ENCODE measurements at regions not wholly inside any gene's neighbourhood (a gene's known extent, or its start where the extent isn't known, plus 50 kb on each side); places are given as distances from the start of the nearest gene placed in this dataset.

- no peak overlapping the region for H2BK20ac ChIP-seq (ENCODE audit: low read depth, low read length)
- H3K9me3 ChIP-seq (ENCODE audit: control insufficient read depth, insufficient read depth, low read length) = no peaks in the 10 kb centered on the region; the same call in 1 of the 2 replicates
- no peaks in the 10 kb centered on the region for H3K36me3 ChIP-seq (ENCODE audit: control insufficient read depth, insufficient read depth, low read length)
- no peak overlapping the region for H2BK5ac ChIP-seq (ENCODE audit: low read depth, low read length, poor library complexity, severe bottlenecking)
- H3K23ac ChIP-seq (ENCODE audit: low read depth, low read length) = no peak overlapping the region
- in situ Hi-C loops (cut with MboI; ENCODE audit: low sequenced_read_pairs) = no loop called here
- no peaks in the 10 kb centered on the region for H4K20me1 ChIP-seq (ENCODE audit: insufficient read depth, low read length)
- BruUV-seq (replicated peaks) = no TSS peak
- H3K56ac ChIP-seq (ENCODE audit: extremely low read depth, insufficient read depth, low read length) = no peak overlapping the region
- ChIA-PET CTCF (no interaction called here), POLR2A (ENCODE audit: unreplicated experiment) (no interaction called here)
- H2BK15ac ChIP-seq (ENCODE audit: low read depth, low read length) = no peak overlapping the region
- H3K4me3 ChIP-seq (ENCODE audit: insufficient read depth, low read depth, low read length) = no peak overlapping the region
- H3K9ac ChIP-seq (ENCODE audit: low read depth, low read length) = no peak overlapping the region
- H4K5ac ChIP-seq (ENCODE audit: low read depth, low read length) = no peak overlapping the region
- ATAC-seq (ENCODE audit: low read depth) = no peak
- H3K4me1 ChIP-seq (ENCODE audit: control insufficient read depth, insufficient read depth, low read length) = no peaks in the 10 kb centered on the region
- H4K8ac ChIP-seq (ENCODE audit: low read depth in 2 of 2, low read length in 2 of 2) = no peak overlapping the region
- intact Hi-C loops (cut with micrococcal nuclease) = no loop called here
- DNase-seq = no peak
- no peak for TF ChIP-seq RCOR1 (IDR thresholded peaks at IDR 0.05; ENCODE audit: insufficient replicate concordance, low read length)
- no peak for TF ChIP-seq MAFK (IDR thresholded peaks at IDR 0.05; ENCODE audit: low read depth, low read length)
- TF ChIP-seq SMC3 (IDR thresholded peaks at IDR 0.05; ENCODE audit: low read depth, low read length) = no peak
- TF ChIP-seq BHLHE40 (IDR thresholded peaks at IDR 0.05; ENCODE audit: low read depth, low read length) = no peak
- no peak for TF ChIP-seq MAZ (IDR thresholded peaks at IDR 0.05; ENCODE audit: borderline replicate concordance, low read depth, low read length)
- no peak overlapping the region for H3K18ac ChIP-seq (ENCODE audit: low read depth, low read length)
- no peak overlapping the region for H3K4me2 ChIP-seq (ENCODE audit: low read depth, low read length)
- H2AK5ac ChIP-seq (ENCODE audit: low read depth, low read length) = no peak overlapping the region
- no peaks in the 10 kb centered on the region for H3K9me1 ChIP-seq (ENCODE audit: insufficient read depth, low read length)
- no peak overlapping the region for H3K14ac ChIP-seq (replicated peaks; ENCODE audit: low read depth, low read length)
- no peak overlapping the region for H3K4ac ChIP-seq (ENCODE audit: low read depth, low read length)
- H2AFZ ChIP-seq (replicated peaks; ENCODE audit: low read length, poor library complexity) = no peak overlapping the region
- WGBS, 2 experiments (ENCODE audit: extremely low coverage in 2 of 2, insufficient read length in 1 of 2) = no CpG with 5 or more reads among the region's 5 CpGs
- no peak overlapping the region for H2AK9ac ChIP-seq (replicated peaks; ENCODE audit: low read depth, low read length, poor library complexity)
- no peak overlapping the region for H3K27ac ChIP-seq (ENCODE audit: insufficient read depth, low read length)
- dilution Hi-C loops (cut with HindIII; ENCODE audit: low sequenced_read_pairs, unreplicated experiment) = no loop called here
- H2BK120ac ChIP-seq (ENCODE audit: low read depth, low read length) = no peak overlapping the region
- H3K79me1 ChIP-seq (ENCODE audit: low read depth in 1 of 2, low read length in 2 of 2) = no peaks in the 10 kb centered on the region
- H4K91ac ChIP-seq (ENCODE audit: insufficient read depth, low read depth, low read length) = no peak overlapping the region
- H3K27me3 ChIP-seq (ENCODE audit: control insufficient read depth, insufficient read depth, low read length) = no peaks in the 10 kb centered on the region
These were observed 1126.9 kb downstream of the STPG2 start for GRCh38 chr4:97016186-97016907.
